GM18951 (cell line): ENCODE measurements at regions not wholly inside any gene's neighbourhood (a gene's known extent, or its start where the extent isn't known, plus 50 kb on each side); places are given as distances from the start of the nearest gene placed in this dataset.

Experiments
- POLR2A ChIP-seq: IDR thresholded peaks from 4 replicates; pipeline ENCODE4 v1.6.1; 2011; ENCODE audit warnings: mild to moderate bottlenecking; ENCODE audit not compliant: insufficient read length, insufficient read depth; ENCODE audit errors: extremely low read depth
- in situ Hi-C: fragments of 300-500 bp; cut with MboI; formaldehyde crosslinking; loops from one replicate; pipeline ENCODE4 v1.12.0; 2022; ENCODE audit warnings: low sequenced_read_pairs, mixed read lengths, inconsistent platforms; ENCODE audit not compliant: unreplicated experiment

GRCh38 chr7:7117935-7118586, 64.3 kb upstream of the C1GALT1 start:
- in situ Hi-C loops = loop anchor here (25.0 kb wide), 1 partner anchor 1094 kb away; no protein-coding TSS in a partner anchor

GRCh38 chr7:7118822-7119221, 63.5 kb upstream of the C1GALT1 start:
- in situ Hi-C loops = loop anchor here (25.0 kb wide), 1 partner anchor 1093 kb away; no protein-coding TSS in a partner anchor
- no peak for TF ChIP-seq POLR2A

More at GRCh38 chr7:7117935-7118586, 64.3 kb upstream of the C1GALT1 start:
- no peak for TF ChIP-seq POLR2A

GRCh38 chr7:7119729-7120128, 62.6 kb upstream of the C1GALT1 start:
- no peak for TF ChIP-seq POLR2A
- in situ Hi-C loops = loop anchor here (25.0 kb wide), 1 partner anchor 1093 kb away; no protein-coding TSS in a partner anchor

- no peak for TF ChIP-seq POLR2A
Observed at GRCh38 chr7:7122033-7122478, 60.3 kb upstream of the C1GALT1 start.

DNA sequence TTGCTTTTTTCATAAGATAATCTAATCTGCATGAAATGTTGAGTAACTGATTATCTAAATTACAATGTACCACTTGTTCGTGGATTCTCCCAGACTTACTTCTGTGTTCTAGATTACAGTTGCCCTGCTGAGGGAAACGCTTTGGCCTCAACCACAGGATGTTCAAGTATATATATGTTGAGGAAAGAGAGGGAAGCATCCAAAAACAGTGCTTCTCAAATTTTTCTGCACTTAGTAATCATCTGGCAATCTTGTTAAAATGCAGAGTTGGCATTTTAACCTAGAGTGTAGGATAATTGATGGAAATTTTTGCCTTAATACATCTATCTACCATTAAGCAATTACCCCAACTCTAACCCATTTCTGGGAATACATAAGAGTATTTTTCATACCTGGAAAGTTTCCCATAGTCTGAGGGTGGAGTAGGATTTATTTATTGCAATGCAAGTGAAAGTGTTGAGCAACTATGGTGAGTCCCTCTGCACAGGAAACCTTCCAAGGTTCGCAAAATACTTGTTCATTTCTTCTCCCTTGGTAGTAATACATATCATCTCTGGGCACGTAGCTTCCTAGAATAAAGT, 59.6 kb upstream of the C1GALT1 start:
- no peak for TF ChIP-seq POLR2A
- in situ Hi-C loops = loop anchor here (25.0 kb wide), 1 partner anchor 1090 kb away; no protein-coding TSS in a partner anchor

More at GRCh38 chr7:7122033-7122478, 60.3 kb upstream of the C1GALT1 start:
- in situ Hi-C loops = loop anchor here (25.0 kb wide), 1 partner anchor 1090 kb away; no protein-coding TSS in a partner anchor

DNA sequence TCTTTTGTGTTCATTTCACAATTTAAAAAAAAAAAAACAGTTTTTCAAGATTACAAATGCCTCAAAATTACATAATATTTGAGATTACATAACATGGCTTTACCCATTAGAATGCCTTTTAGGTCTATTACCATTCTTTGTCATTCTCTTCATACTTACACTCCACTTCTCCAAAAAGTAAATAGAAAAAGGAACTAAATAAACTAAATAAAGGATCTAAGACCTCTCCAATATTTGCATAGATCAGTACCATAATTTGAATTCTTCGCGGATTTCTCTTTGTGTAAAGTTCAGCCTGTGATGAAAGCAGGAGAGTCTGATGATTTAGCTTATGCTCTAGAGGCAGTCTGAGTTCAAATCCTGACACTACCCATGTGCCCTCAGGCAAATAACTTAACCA, 56.4 kb upstream of the C1GALT1 start:
- no peak for TF ChIP-seq POLR2A
- in situ Hi-C loops = no loop called here

- TF ChIP-seq POLR2A = no peak
Observed at GRCh38 chr7:7127773-7128172, 54.6 kb upstream of the C1GALT1 start.

GRCh38 chr7:7129381-7129780, 53.0 kb upstream of the C1GALT1 start:
- TF ChIP-seq POLR2A = no peak
- in situ Hi-C loops = no loop called here

More at GRCh38 chr7:7127773-7128172, 54.6 kb upstream of the C1GALT1 start:
- in situ Hi-C loops = no loop called here

DNA sequence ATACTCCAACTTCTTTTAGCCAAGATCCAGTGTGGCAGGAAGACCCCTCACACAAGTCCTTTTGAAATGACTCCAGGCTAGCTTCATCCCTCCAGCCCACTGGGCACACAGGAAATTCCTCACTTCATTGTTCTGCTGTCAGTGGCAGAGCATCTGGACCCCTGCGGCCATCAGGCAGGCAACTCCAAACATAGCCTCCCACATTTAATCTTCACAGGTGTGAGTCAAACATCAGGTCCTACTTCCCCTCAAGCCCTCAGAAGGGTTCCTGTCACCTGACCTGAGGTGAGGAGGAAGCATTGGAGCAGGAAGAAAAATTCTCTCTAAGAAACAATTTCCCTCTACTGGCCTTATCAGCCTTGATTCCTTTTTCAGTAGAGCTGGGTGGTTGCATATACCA, 51.1 kb upstream of the C1GALT1 start:
- in situ Hi-C loops = no loop called here
- TF ChIP-seq POLR2A = no peak
